ENCODE measurements at regions not wholly inside any gene's neighbourhood (a gene's known extent, or its start where the extent isn't known, plus 50 kb on each side); places are given as distances from the start of the nearest gene placed in this dataset.

GRCh38 chr20:22382742-22383141 lies 201.6 kb downstream of the FOXA2 start:
- Histone ChIP-seq H2BK120ac (ENCODE audit: low read depth, low read length, poor library complexity, severe bottlenecking) (no peak overlapping the region), H3K56ac (ENCODE audit: insufficient read length, low read depth, low read length) (no peak overlapping the region), H3K18ac (ENCODE audit: insufficient read length, low read depth, low read length) (no peak overlapping the region), H2BK20ac (ENCODE audit: low read depth, low read length, poor library complexity, severe bottlenecking) (no peak overlapping the region), H3K14ac (ENCODE audit: insufficient read depth, low read length) (no peak overlapping the region), H4K8ac (replicated peaks; ENCODE audit: insufficient read length, low read depth, low read length) (no peak overlapping the region), H3K4me1 (ENCODE audit: insufficient read depth, low read length) (no peaks in the 10 kb centered on the region), H2AK5ac (ENCODE audit: insufficient read length, low read length) (no peak overlapping the region), H2BK5ac (ENCODE audit: insufficient read length, low read length) (no peak overlapping the region), H3T11ph (ENCODE audit: low read length) (no peak overlapping the region), H3K9me3 (ENCODE audit: control insufficient read depth, low read depth, low read length) (no peaks in the 10 kb centered on the region), H4K20me1 (ENCODE audit: control insufficient read depth, insufficient read depth, insufficient read length) (no peaks in the 10 kb centered on the region), H3K4me2 (ENCODE audit: insufficient read depth, insufficient read length, low read length) (no peak overlapping the region), H3K9ac (ENCODE audit: extremely low read depth, insufficient read length, low read length) (no peak overlapping the region), H2BK15ac (ENCODE audit: low read depth, low read length) (no peak overlapping the region), H4K91ac (ENCODE audit: insufficient read length, low read depth, low read length) (no peak overlapping the region), H2AFZ (ENCODE audit: low read length) (no peak overlapping the region), H3K4ac (ENCODE audit: low read depth, low read length) (no peak overlapping the region), H3K23ac (ENCODE audit: insufficient read length, low read depth, low read length) (no peak overlapping the region), H3K79me2 (ENCODE audit: insufficient read depth, low read length) (no peaks in the 10 kb centered on the region), H4K5ac (ENCODE audit: insufficient read length, low read depth, low read length) (no peak overlapping the region), H2BK12ac (ENCODE audit: insufficient read length, low read depth, low read length) (no peak overlapping the region), H3K79me1 (ENCODE audit: insufficient read depth, low read depth, low read length, poor library complexity, severe bottlenecking) (no peaks in the 10 kb centered on the region), H3K27ac (ENCODE audit: insufficient read length, low read depth, low read length) (no peak overlapping the region), H3K23me2 (ENCODE audit: insufficient read length, low read depth, low read length, poor library complexity, severe bottlenecking) (no peaks in the 10 kb centered on the region), H3K27me3 (ENCODE audit: insufficient read depth, low read length) (no peaks in the 10 kb centered on the region)
- Mint-ChIP-seq H3K9me3 (no peaks in the 10 kb centered on the region), H3K36me3 (ENCODE audit: insufficient read depth in 1 of 3, low read depth in 3 of 3) (no peaks in the 10 kb centered on the region), H3K27me3 (ENCODE audit: low read depth) (peaks cover 36% of the 10 kb centered on the region), H3K27ac (no peak overlapping the region), H3K4me1 (no peaks in the 10 kb centered on the region), H3K4me3 (no peak overlapping the region)
- TF ChIP-seq, protein P1, sequence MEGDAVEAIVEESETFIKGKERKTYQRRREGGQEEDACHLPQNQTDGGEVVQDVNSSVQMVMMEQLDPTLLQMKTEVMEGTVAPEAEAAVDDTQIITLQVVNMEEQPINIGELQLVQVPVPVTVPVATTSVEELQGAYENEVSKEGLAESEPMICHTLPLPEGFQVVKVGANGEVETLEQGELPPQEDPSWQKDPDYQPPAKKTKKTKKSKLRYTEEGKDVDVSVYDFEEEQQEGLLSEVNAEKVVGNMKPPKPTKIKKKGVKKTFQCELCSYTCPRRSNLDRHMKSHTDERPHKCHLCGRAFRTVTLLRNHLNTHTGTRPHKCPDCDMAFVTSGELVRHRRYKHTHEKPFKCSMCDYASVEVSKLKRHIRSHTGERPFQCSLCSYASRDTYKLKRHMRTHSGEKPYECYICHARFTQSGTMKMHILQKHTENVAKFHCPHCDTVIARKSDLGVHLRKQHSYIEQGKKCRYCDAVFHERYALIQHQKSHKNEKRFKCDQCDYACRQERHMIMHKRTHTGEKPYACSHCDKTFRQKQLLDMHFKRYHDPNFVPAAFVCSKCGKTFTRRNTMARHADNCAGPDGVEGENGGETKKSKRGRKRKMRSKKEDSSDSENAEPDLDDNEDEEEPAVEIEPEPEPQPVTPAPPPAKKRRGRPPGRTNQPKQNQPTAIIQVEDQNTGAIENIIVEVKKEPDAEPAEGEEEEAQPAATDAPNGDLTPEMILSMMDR (conservative IDR thresholded peaks at IDR 0.05): no peak
- WGBS (ENCODE audit: extremely low coverage, insufficient read length, low lambda C conversion rate): no CpG with 5 or more reads among the region's 6 CpGs
- DNase-seq: no peak

All from H9 (cell line).